HG03460 (cell line): ENCODE measurements at regions not wholly inside any gene's neighbourhood (a gene's known extent, or its start where the extent isn't known, plus 50 kb on each side); places are given as distances from the start of the nearest gene placed in this dataset.

Source experiments
- ATAC-seq: cut with Tn5 transposase; IDR thresholded peaks from one replicate; pipeline ENCODE4 v1.9.1; 2021; ENCODE audit not compliant: unreplicated experiment

- no peak for ATAC-seq
Observed at GRCh38 chr2:7574385-7574784, 657.2 kb downstream of the RNF144A start.

- ATAC-seq: no peak
Observed at GRCh38 chr2:7577769-7578168, 660.6 kb downstream of the RNF144A start.

- ATAC-seq: no peak
Observed at GRCh38 chr2:7584017-7584416, 666.8 kb downstream of the RNF144A start.

- no peak for ATAC-seq
Observed at GRCh38 chr2:7586898-7587297, 669.7 kb downstream of the RNF144A start.

- no peak for ATAC-seq
Observed at GRCh38 chr2:7588295-7588694, 671.1 kb downstream of the RNF144A start.

GRCh38 chr2:7592618-7593140 is 675.5 kb downstream of the RNF144A start:
- no peak for ATAC-seq

GRCh38 chr2:7593360-7593759 is 676.1 kb downstream of the RNF144A start:
- no peak for ATAC-seq

GRCh38 chr2:7594211-7594610 is 677.0 kb downstream of the RNF144A start:
- ATAC-seq: no peak

- ATAC-seq: no peak
Observed at GRCh38 chr2:7595206-7595605, 678.0 kb downstream of the RNF144A start.

- ATAC-seq: no peak
Observed at GRCh38 chr2:7598402-7598801, 681.2 kb downstream of the RNF144A start.

GRCh38 chr2:7599462-7600258 is 682.4 kb downstream of the RNF144A start:
- ATAC-seq: no peak

- no peak for ATAC-seq
Observed at GRCh38 chr2:7601990-7602389, 684.8 kb downstream of the RNF144A start.

GRCh38 chr2:7604456-7604855 is 687.2 kb downstream of the RNF144A start:
- ATAC-seq: no peak

- no peak for ATAC-seq
Observed at GRCh38 chr2:7607441-7608173, 690.4 kb downstream of the RNF144A start.

- no peak for ATAC-seq
Observed at GRCh38 chr2:7609556-7609955, 692.3 kb downstream of the RNF144A start.

- ATAC-seq: no peak
Observed at GRCh38 chr2:7609974-7610373, 692.8 kb downstream of the RNF144A start.

- ATAC-seq: no peak
Observed at GRCh38 chr2:7611750-7612149, 694.5 kb downstream of the RNF144A start.

GRCh38 chr2:7612969-7613368 is 695.8 kb downstream of the RNF144A start:
- no peak for ATAC-seq

GRCh38 chr2:7613831-7614230 is 696.6 kb downstream of the RNF144A start:
- no peak for ATAC-seq

- no peak for ATAC-seq
Observed at GRCh38 chr2:7618031-7618430, 700.8 kb downstream of the RNF144A start.

- no peak for ATAC-seq
Observed at GRCh38 chr2:7619203-7619970, 702.2 kb downstream of the RNF144A start.
